ENCODE measurements at regions not wholly inside any gene's neighbourhood (a gene's known extent, or its start where the extent isn't known, plus 50 kb on each side); places are given as distances from the start of the nearest gene placed in this dataset.
"Not testable (repeated sequence)": the region's sequence is repeated elsewhere in the genome, so short reads cannot be mapped to it uniquely, and the experiment has no call there.

GRCh38 chr2:91528361-91528760 lies 2836.9 kb downstream of the RPIA start:
- H3K9me3 Mint-ChIP-seq; H3K4me3 ChIP-seq (ENCODE audit: control insufficient read depth in 1 of 2, extremely low read depth in 1 of 2, low read length in 1 of 2); H3K27me3 Mint-ChIP-seq; DNase-seq; H3K4me3 Mint-ChIP-seq; H3K27ac ChIP-seq (ENCODE audit: low read length); H3K4me1 ChIP-seq (ENCODE audit: control insufficient read depth in 1 of 2, extremely low read depth in 1 of 2, insufficient read depth in 2 of 2, low read length in 2 of 2); H3K4me1 Mint-ChIP-seq; H3K36me3 Mint-ChIP-seq; POLR2A ChIA-PET; H3K27me3 ChIP-seq (replicated peaks in 1 of 2; ENCODE audit: control insufficient read depth in 2 of 2, extremely low read depth in 1 of 2, insufficient read depth in 2 of 2, low read length in 1 of 2); ATAC-seq (replicated peaks in 1 of 4); H3K36me3 ChIP-seq (ENCODE audit: control insufficient read depth in 2 of 2, extremely low read depth in 1 of 2, insufficient read depth in 1 of 2, low read length in 1 of 2); H3K27ac Mint-ChIP-seq; CTCF ChIA-PET; H3K9me3 ChIP-seq: not testable (repeated sequence)
- WGBS (ENCODE audit: insufficient coverage): 91% methylated on average over 2 of the region's 2 CpGs

- H3K27ac ChIP-seq (ENCODE audit: low read length); H3K9me3 Mint-ChIP-seq; H3K27ac Mint-ChIP-seq; H3K27me3 Mint-ChIP-seq; H3K4me3 Mint-ChIP-seq; DNase-seq; ATAC-seq (replicated peaks in 1 of 4); POLR2A ChIA-PET; H3K4me1 ChIP-seq (ENCODE audit: control insufficient read depth in 1 of 2, extremely low read depth in 1 of 2, insufficient read depth in 2 of 2, low read length in 2 of 2); CTCF ChIA-PET; H3K4me1 Mint-ChIP-seq; H3K36me3 ChIP-seq (ENCODE audit: control insufficient read depth in 2 of 2, extremely low read depth in 1 of 2, insufficient read depth in 1 of 2, low read length in 1 of 2); H3K4me3 ChIP-seq (ENCODE audit: control insufficient read depth in 1 of 2, extremely low read depth in 1 of 2, low read length in 1 of 2); H3K36me3 Mint-ChIP-seq; H3K9me3 ChIP-seq; H3K27me3 ChIP-seq (replicated peaks in 1 of 2; ENCODE audit: control insufficient read depth in 2 of 2, extremely low read depth in 1 of 2, insufficient read depth in 2 of 2, low read length in 1 of 2): not testable (repeated sequence)
- WGBS (ENCODE audit: insufficient coverage): no CpG with 5 or more reads among the region's 7 CpGs
These were observed 2844.6 kb downstream of the RPIA start for GRCh38 chr2:91536109-91536508.

DNA sequence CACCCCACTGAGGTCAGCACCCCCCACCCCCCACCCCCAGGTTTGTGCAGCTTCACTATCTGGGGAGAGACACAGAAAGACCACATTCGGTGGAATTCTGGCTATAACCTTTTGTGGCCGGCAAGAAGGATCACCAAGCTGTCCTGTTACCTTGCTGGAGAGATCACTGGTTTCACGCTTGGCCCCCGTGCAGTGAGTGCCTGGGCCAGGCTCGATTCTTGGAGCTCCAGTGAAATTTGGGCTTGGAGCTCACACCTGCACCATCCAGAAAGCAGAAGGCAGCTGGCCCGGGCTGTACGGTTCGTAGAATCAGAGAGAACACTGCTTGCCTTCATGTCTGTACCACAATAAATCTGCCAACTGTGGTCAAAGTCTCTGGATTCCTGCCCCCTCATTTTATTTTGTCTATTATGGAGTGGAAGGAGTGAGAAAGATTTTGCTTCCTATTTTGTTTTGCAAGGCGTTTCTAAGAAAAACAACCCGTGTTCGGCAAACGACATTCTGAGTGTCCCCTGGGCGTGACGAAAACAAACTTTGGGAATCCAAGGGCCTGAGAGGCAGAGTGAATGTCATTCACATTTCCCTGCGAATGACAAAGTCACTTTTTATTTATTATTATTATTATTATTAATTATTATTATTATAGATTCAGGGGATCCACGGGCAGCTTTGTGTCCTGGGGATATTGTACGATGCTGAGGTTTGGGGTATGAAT lies 2845.2 kb downstream of the RPIA start:
- ATAC-seq (replicated peaks in 1 of 4); H3K36me3 Mint-ChIP-seq; H3K4me1 Mint-ChIP-seq; H3K27me3 Mint-ChIP-seq; H3K27me3 ChIP-seq (replicated peaks in 1 of 2; ENCODE audit: control insufficient read depth in 2 of 2, extremely low read depth in 1 of 2, insufficient read depth in 2 of 2, low read length in 1 of 2); H3K9me3 ChIP-seq; H3K36me3 ChIP-seq (ENCODE audit: control insufficient read depth in 2 of 2, extremely low read depth in 1 of 2, insufficient read depth in 1 of 2, low read length in 1 of 2); H3K4me3 ChIP-seq (ENCODE audit: control insufficient read depth in 1 of 2, extremely low read depth in 1 of 2, low read length in 1 of 2); DNase-seq; CTCF ChIA-PET; H3K9me3 Mint-ChIP-seq; H3K27ac Mint-ChIP-seq; H3K4me3 Mint-ChIP-seq; H3K27ac ChIP-seq (ENCODE audit: low read length); POLR2A ChIA-PET; H3K4me1 ChIP-seq (ENCODE audit: control insufficient read depth in 1 of 2, extremely low read depth in 1 of 2, insufficient read depth in 2 of 2, low read length in 2 of 2): not testable (repeated sequence)
- WGBS (ENCODE audit: insufficient coverage): no CpG with 5 or more reads among the region's 17 CpGs

DNA sequence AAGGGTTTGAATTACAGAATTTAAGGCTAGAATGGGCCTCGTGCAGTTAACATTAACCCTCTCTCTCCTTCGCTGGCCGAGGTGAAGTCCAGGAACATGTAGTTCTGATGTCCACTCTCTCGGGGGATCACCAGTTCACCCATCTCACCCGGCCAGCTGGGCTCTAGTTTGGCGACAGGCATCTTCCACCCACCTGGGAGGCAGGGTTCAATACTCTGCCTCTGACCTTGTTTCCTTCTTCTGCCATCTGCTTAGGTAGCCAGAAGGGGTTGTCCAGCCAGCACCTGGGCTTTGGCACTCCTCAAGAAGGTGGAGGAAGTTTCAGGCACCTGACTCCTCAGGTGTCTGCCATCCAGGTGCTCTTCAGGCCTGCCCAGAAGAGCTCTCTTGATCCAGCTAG lies 2857.8 kb downstream of the RPIA start:
- H3K36me3 ChIP-seq (ENCODE audit: control insufficient read depth in 2 of 2, extremely low read depth in 1 of 2, insufficient read depth in 1 of 2, low read length in 1 of 2); H3K4me3 ChIP-seq (ENCODE audit: control insufficient read depth in 1 of 2, extremely low read depth in 1 of 2, low read length in 1 of 2); CTCF ChIA-PET; H3K27me3 Mint-ChIP-seq; H3K4me1 ChIP-seq (ENCODE audit: control insufficient read depth in 1 of 2, extremely low read depth in 1 of 2, insufficient read depth in 2 of 2, low read length in 2 of 2); H3K36me3 Mint-ChIP-seq; POLR2A ChIA-PET; H3K27ac ChIP-seq (ENCODE audit: low read length); H3K9me3 Mint-ChIP-seq; ATAC-seq (replicated peaks in 1 of 4); DNase-seq; H3K27ac Mint-ChIP-seq; H3K9me3 ChIP-seq; H3K27me3 ChIP-seq (replicated peaks in 1 of 2; ENCODE audit: control insufficient read depth in 2 of 2, extremely low read depth in 1 of 2, insufficient read depth in 2 of 2, low read length in 1 of 2); H3K4me1 Mint-ChIP-seq; H3K4me3 Mint-ChIP-seq: not testable (repeated sequence)
- WGBS (ENCODE audit: insufficient coverage): 81% methylated on average over 6 of the region's 6 CpGs

- H3K4me1 Mint-ChIP-seq; H3K27ac ChIP-seq (ENCODE audit: low read length); ATAC-seq (replicated peaks in 1 of 4); H3K27me3 ChIP-seq (replicated peaks in 1 of 2; ENCODE audit: control insufficient read depth in 2 of 2, extremely low read depth in 1 of 2, insufficient read depth in 2 of 2, low read length in 1 of 2); POLR2A ChIA-PET; DNase-seq; H3K27ac Mint-ChIP-seq; H3K9me3 ChIP-seq; H3K36me3 Mint-ChIP-seq; H3K4me1 ChIP-seq (ENCODE audit: control insufficient read depth in 1 of 2, extremely low read depth in 1 of 2, insufficient read depth in 2 of 2, low read length in 2 of 2); H3K27me3 Mint-ChIP-seq; H3K4me3 ChIP-seq (ENCODE audit: control insufficient read depth in 1 of 2, extremely low read depth in 1 of 2, low read length in 1 of 2); H3K36me3 ChIP-seq (ENCODE audit: control insufficient read depth in 2 of 2, extremely low read depth in 1 of 2, insufficient read depth in 1 of 2, low read length in 1 of 2); CTCF ChIA-PET; H3K4me3 Mint-ChIP-seq: not testable (repeated sequence)
- H3K9me3 Mint-ChIP-seq: peaks cover 16 to 27% (median 20%) of the 10 kb centered on the region in 3 donors
These were observed 2866.8 kb downstream of the RPIA start for GRCh38 chr2:91558234-91558633.

DNA sequence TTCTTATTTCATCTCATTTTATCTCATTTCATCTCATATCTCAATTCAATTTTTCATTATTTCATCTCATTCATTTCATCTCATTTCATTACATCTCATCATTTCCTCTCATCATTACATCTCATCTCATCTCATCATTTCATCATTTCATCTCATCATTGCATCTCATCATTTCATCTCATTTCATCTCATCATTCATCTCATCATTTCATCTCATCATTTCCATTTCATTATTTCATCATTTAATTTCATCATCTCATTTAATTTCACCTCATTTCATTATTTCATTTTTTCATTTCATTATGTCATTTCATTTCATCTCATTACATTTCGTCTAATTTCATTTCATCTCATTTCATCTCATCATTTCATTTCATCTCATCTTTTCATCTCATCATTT lies 2867.8 kb downstream of the RPIA start:
- ATAC-seq (replicated peaks in 1 of 4); H3K4me1 ChIP-seq (ENCODE audit: control insufficient read depth in 1 of 2, extremely low read depth in 1 of 2, insufficient read depth in 2 of 2, low read length in 2 of 2); H3K4me1 Mint-ChIP-seq; H3K9me3 ChIP-seq; H3K36me3 Mint-ChIP-seq; POLR2A ChIA-PET; H3K27ac Mint-ChIP-seq; H3K27me3 Mint-ChIP-seq; CTCF ChIA-PET; H3K27me3 ChIP-seq (replicated peaks in 1 of 2; ENCODE audit: control insufficient read depth in 2 of 2, extremely low read depth in 1 of 2, insufficient read depth in 2 of 2, low read length in 1 of 2); H3K4me3 ChIP-seq (ENCODE audit: control insufficient read depth in 1 of 2, extremely low read depth in 1 of 2, low read length in 1 of 2); H3K27ac ChIP-seq (ENCODE audit: low read length); DNase-seq; H3K36me3 ChIP-seq (ENCODE audit: control insufficient read depth in 2 of 2, extremely low read depth in 1 of 2, insufficient read depth in 1 of 2, low read length in 1 of 2); H3K4me3 Mint-ChIP-seq: not testable (repeated sequence)
- H3K9me3 Mint-ChIP-seq: peaks cover 16 to 27% (median 20%) of the 10 kb centered on the region in 3 donors
- no CpG with 5 or more reads among the region's 1 CpG for WGBS (ENCODE audit: insufficient coverage)

- ATAC-seq (replicated peaks in 1 of 4); H3K27me3 ChIP-seq (replicated peaks in 1 of 2; ENCODE audit: control insufficient read depth in 2 of 2, extremely low read depth in 1 of 2, insufficient read depth in 2 of 2, low read length in 1 of 2); H3K9me3 ChIP-seq; H3K4me1 Mint-ChIP-seq; H3K27ac Mint-ChIP-seq; CTCF ChIA-PET; H3K36me3 Mint-ChIP-seq; H3K4me1 ChIP-seq (ENCODE audit: control insufficient read depth in 1 of 2, extremely low read depth in 1 of 2, insufficient read depth in 2 of 2, low read length in 2 of 2); DNase-seq; H3K27ac ChIP-seq (ENCODE audit: low read length); H3K4me3 ChIP-seq (ENCODE audit: control insufficient read depth in 1 of 2, extremely low read depth in 1 of 2, low read length in 1 of 2); H3K4me3 Mint-ChIP-seq; H3K27me3 Mint-ChIP-seq; H3K36me3 ChIP-seq (ENCODE audit: control insufficient read depth in 2 of 2, extremely low read depth in 1 of 2, insufficient read depth in 1 of 2, low read length in 1 of 2); POLR2A ChIA-PET: not testable (repeated sequence)
- peaks cover 16 to 27% (median 20%) of the 10 kb centered on the region in 3 donors for H3K9me3 Mint-ChIP-seq
These were observed 2868.6 kb downstream of the RPIA start for GRCh38 chr2:91559886-91560614.

Data from T-cell (primary cell).